Keratinocyte (primary cell): ENCODE measurements at regions not wholly inside any gene's neighbourhood (a gene's known extent, or its start where the extent isn't known, plus 50 kb on each side); places are given as distances from the start of the nearest gene placed in this dataset.

ENCODE experiments used
- CTCF ChIP-seq, 3 experiments: IDR thresholded peaks in 1 of 3; conservative IDR thresholded peaks in 1 of 3; optimal IDR thresholded peaks in 1 of 3; 2 replicates in 2 of 3; 3 replicates in 1 of 3; pipeline versions ENCODE3 to v1.5.1; 2011; ENCODE audit warnings: low read length in 3 of 3, mild to moderate bottlenecking in 3 of 3, moderate library complexity in 2 of 3, control low read depth in 1 of 3, inconsistent platforms in 1 of 3; ENCODE audit not compliant: insufficient read depth in 2 of 3; ENCODE audit errors: extremely low read depth in 1 of 3
- EZH2 ChIP-seq: IDR thresholded peaks from one replicate; pipeline ENCODE4 v1.6.1; 2012; ENCODE audit warnings: inconsistent platforms, mild to moderate bottlenecking, low read length, moderate library complexity

- no peak for TF ChIP-seq CTCF (optimal IDR thresholded peaks at IDR 0.05 in 1 of 3, IDR thresholded peaks at IDR 0.05 in 1 of 3, conservative IDR thresholded peaks at IDR 0.05 in 1 of 3; ENCODE audit: extremely low read depth in 1 of 3, insufficient read depth in 2 of 3, low read length in 3 of 3)
- no peak for TF ChIP-seq EZH2
Observed at GRCh38 chr7:25552998-25553397, 324.7 kb upstream of the NPVF start.
